Memory B cell (primary cell): ENCODE measurements at regions not wholly inside any gene's neighbourhood (a gene's known extent, or its start where the extent isn't known, plus 50 kb on each side); places are given as distances from the start of the nearest gene placed in this dataset.
"Not testable (repeated sequence)": the region's sequence is repeated elsewhere in the genome, so short reads cannot be mapped to it uniquely, and the experiment has no call there.

Experiments used
- ATAC-seq: fragments of 150-1000 bp; cut with Tn5 transposase; 2 replicates; pipeline ENCODE4 v1.10.0; 2021; ENCODE audit warnings: low read depth, mild to moderate bottlenecking, moderate library complexity
- DNase-seq, 2 donors: peaks; one replicate each; pipeline ENCODE4 v3.0.0; 2022; ENCODE audit warnings: low spot score in 2 of 2
- H3K27ac Mint-ChIP-seq: one replicate; pipeline ENCODE4 v1.8.0; 2022; ENCODE audit warnings: mild to moderate bottlenecking, moderate library complexity, mixed read lengths
- H3K27me3 Mint-ChIP-seq: one replicate; pipeline ENCODE4 v1.8.0; 2022; ENCODE audit warnings: mixed read lengths
- H3K36me3 Mint-ChIP-seq: one replicate; pipeline ENCODE4 v1.8.0; 2022; ENCODE audit warnings: mild to moderate bottlenecking, mixed read lengths
- H3K4me1 Mint-ChIP-seq: one replicate; pipeline ENCODE4 v1.8.0; 2022; ENCODE audit warnings: mixed read lengths
- H3K4me3 Mint-ChIP-seq: one replicate; pipeline ENCODE4 v1.8.0; 2022; ENCODE audit warnings: mild to moderate bottlenecking, moderate library complexity, mixed read lengths
- H3K9me3 Mint-ChIP-seq: one replicate; pipeline ENCODE4 v1.8.0; 2022; ENCODE audit warnings: mixed read lengths

GRCh38 chr13:71382285-71382684, 484.7 kb downstream of the DACH1 start:
- no peaks in the 10 kb centered on the region for H3K27me3 Mint-ChIP-seq
- no peak overlapping the region for H3K27ac Mint-ChIP-seq
- H3K36me3 Mint-ChIP-seq, result no peaks in the 10 kb centered on the region
- H3K4me3 Mint-ChIP-seq, result no peak overlapping the region
- no peaks in the 10 kb centered on the region for H3K4me1 Mint-ChIP-seq
- DNase-seq (no peak), ATAC-seq (no peak)
- peaks cover 12% of the 10 kb centered on the region for H3K9me3 Mint-ChIP-seq

GRCh38 chr13:71380191-71380590, 486.8 kb downstream of the DACH1 start:
- Mint-ChIP-seq H3K4me3 (no peak overlapping the region), H3K36me3 (no peaks in the 10 kb centered on the region), H3K27me3 (no peaks in the 10 kb centered on the region), H3K4me1 (no peaks in the 10 kb centered on the region), H3K9me3 (peaks cover 12% of the 10 kb centered on the region), H3K27ac (no peak overlapping the region)
- no peak for ATAC-seq
- DNase-seq, result no peak

- DNase-seq, result no peak
- no peak overlapping the region for H3K27ac Mint-ChIP-seq
- H3K4me3 Mint-ChIP-seq, result no peak overlapping the region
These were observed 487.8 kb downstream of the DACH1 start for GRCh38 chr13:71378961-71379905.

DNA sequence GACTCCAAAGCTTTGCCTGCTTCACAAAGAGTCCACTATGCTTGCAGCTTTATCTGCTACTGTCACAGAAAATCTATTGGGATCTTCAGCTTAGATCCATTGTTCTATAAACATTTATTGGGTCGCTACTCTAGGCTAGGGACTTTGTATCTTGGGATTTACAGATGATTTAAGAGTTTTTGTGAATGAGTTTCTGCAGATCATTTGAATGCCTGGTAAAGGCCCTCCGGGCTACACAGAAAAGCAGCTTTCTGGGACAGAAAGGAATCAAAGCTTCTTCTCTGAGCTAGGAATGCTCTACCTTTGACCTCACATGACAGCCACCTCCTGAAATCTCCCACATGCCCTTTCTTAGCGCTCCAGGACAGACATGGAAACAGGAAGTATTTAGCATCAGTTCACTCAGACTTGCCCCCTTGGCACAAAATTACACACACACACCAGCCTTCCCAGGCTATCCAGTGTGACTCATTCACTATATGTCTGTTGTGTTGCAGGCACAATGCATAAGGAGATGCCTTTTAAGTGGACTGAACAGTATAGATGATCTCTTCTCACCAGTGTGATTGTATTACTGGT, 492.4 kb downstream of the DACH1 start:
- no peaks in the 10 kb centered on the region for H3K27me3 Mint-ChIP-seq
- no peak overlapping the region for H3K27ac Mint-ChIP-seq
- H3K4me3 Mint-ChIP-seq, result no peak overlapping the region
- DNase-seq (no peak), ATAC-seq (no peak)
- no peaks in the 10 kb centered on the region for H3K36me3 Mint-ChIP-seq
- no peaks in the 10 kb centered on the region for H3K4me1 Mint-ChIP-seq
- H3K9me3 Mint-ChIP-seq, result peaks cover under 1% of the 10 kb centered on the region

More at GRCh38 chr13:71378961-71379905, 487.8 kb downstream of the DACH1 start:
- peaks cover 12% of the 10 kb centered on the region for H3K9me3 Mint-ChIP-seq
- H3K4me1 Mint-ChIP-seq, result no peaks in the 10 kb centered on the region
- no peak for ATAC-seq
- H3K36me3 Mint-ChIP-seq, result no peaks in the 10 kb centered on the region
- H3K27me3 Mint-ChIP-seq, result no peaks in the 10 kb centered on the region

DNA sequence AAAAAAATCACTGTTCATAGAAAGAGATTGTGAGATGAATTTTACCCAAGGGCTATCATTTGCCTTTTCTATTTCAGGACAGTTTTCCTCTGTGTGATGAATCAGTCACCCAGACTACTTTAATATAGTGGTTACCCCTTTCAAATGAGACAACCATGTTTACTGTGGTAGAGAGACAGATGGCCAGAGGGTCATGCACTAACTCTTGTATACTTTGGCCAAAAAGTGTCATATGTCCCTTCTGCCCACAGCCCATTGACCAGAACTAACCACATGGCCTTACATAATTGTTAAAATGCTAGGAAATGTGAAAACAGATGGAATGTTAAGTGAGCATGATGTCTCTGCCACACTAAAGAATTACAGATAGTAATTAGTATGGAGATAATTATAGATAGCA, 498.7 kb downstream of the DACH1 start:
- ATAC-seq (no peak), DNase-seq (no peak)
- H3K36me3 Mint-ChIP-seq, result no peaks in the 10 kb centered on the region
- H3K4me1 Mint-ChIP-seq, result no peaks in the 10 kb centered on the region
- H3K9me3 Mint-ChIP-seq, result peaks cover 3% of the 10 kb centered on the region
- H3K27me3 Mint-ChIP-seq, result no peaks in the 10 kb centered on the region
- no peak overlapping the region for H3K4me3 Mint-ChIP-seq
- no peak overlapping the region for H3K27ac Mint-ChIP-seq

- DNase-seq (no peak), ATAC-seq (no peak)
- Mint-ChIP-seq H3K4me3 (no peak overlapping the region), H3K27ac (no peak overlapping the region), H3K9me3 (peaks cover 8% of the 10 kb centered on the region), H3K27me3 (no peaks in the 10 kb centered on the region), H3K36me3 (no peaks in the 10 kb centered on the region), H3K4me1 (no peaks in the 10 kb centered on the region)
These were observed 507.0 kb downstream of the DACH1 start for GRCh38 chr13:71360041-71360440.

GRCh38 chr13:71359641-71360040, 507.4 kb downstream of the DACH1 start:
- Mint-ChIP-seq H3K9me3 (peaks cover 6% of the 10 kb centered on the region), H3K27me3 (no peaks in the 10 kb centered on the region), H3K27ac (no peak overlapping the region), H3K4me3 (no peak overlapping the region), H3K36me3 (no peaks in the 10 kb centered on the region), H3K4me1 (no peaks in the 10 kb centered on the region)
- DNase-seq (no peak), ATAC-seq (no peak)

DNA sequence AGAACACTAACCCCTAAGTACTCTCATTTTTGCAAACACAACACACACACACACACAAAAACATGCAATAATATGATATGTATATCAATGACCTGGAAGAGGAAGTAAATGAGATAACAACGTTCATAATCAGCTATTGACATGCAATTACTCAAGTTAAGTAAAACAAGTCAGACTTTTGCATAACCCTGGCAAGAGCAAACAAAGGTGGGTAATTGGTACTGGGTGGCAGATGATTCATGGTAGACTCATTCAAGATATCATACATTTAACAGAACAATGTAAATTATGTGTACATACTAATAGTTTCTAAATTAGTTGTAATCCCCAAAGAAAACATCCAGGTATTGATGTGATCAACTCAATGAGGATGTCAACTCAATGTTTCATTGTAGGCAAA, 508.8 kb downstream of the DACH1 start:
- Mint-ChIP-seq H3K27me3 (no peaks in the 10 kb centered on the region), H3K27ac (no peak overlapping the region), H3K4me1 (no peaks in the 10 kb centered on the region), H3K36me3 (no peaks in the 10 kb centered on the region), H3K4me3 (no peak overlapping the region), H3K9me3 (peaks cover 6% of the 10 kb centered on the region)
- DNase-seq (no peak), ATAC-seq (no peak)

GRCh38 chr13:71355010-71355409, 512.0 kb downstream of the DACH1 start:
- DNase-seq (no peak), ATAC-seq (no peak)
- no peaks in the 10 kb centered on the region for H3K27me3 Mint-ChIP-seq
- peaks cover 6% of the 10 kb centered on the region for H3K9me3 Mint-ChIP-seq
- no peak overlapping the region for H3K4me3 Mint-ChIP-seq
- H3K4me1 Mint-ChIP-seq, result no peaks in the 10 kb centered on the region
- H3K27ac Mint-ChIP-seq, result no peak overlapping the region
- H3K36me3 Mint-ChIP-seq, result no peaks in the 10 kb centered on the region

- Mint-ChIP-seq H3K4me1 (no peaks in the 10 kb centered on the region), H3K27me3 (no peaks in the 10 kb centered on the region), H3K27ac (no peak overlapping the region), H3K9me3 (peaks cover 1% of the 10 kb centered on the region), H3K36me3 (no peaks in the 10 kb centered on the region), H3K4me3 (no peak overlapping the region)
- DNase-seq (no peak), ATAC-seq (no peak)
These were observed 516.1 kb downstream of the DACH1 start for GRCh38 chr13:71350886-71351285.

- H3K36me3 Mint-ChIP-seq, H3K4me1 Mint-ChIP-seq, ATAC-seq, DNase-seq, H3K9me3 Mint-ChIP-seq, H3K27me3 Mint-ChIP-seq, H3K27ac Mint-ChIP-seq, H3K4me3 Mint-ChIP-seq: not testable (repeated sequence)
These were observed 521.1 kb downstream of the DACH1 start for GRCh38 chr13:71345856-71346255.

- H3K27me3 Mint-ChIP-seq, result no peaks in the 10 kb centered on the region
- no peak for DNase-seq
- H3K27ac Mint-ChIP-seq, result no peak overlapping the region
- peaks cover 2% of the 10 kb centered on the region for H3K9me3 Mint-ChIP-seq
- no peaks in the 10 kb centered on the region for H3K4me1 Mint-ChIP-seq
- ATAC-seq, result no peak
- no peaks in the 10 kb centered on the region for H3K36me3 Mint-ChIP-seq
- H3K4me3 Mint-ChIP-seq, result no peak overlapping the region
These were observed 527.3 kb downstream of the DACH1 start for GRCh38 chr13:71339736-71340135.

DNA sequence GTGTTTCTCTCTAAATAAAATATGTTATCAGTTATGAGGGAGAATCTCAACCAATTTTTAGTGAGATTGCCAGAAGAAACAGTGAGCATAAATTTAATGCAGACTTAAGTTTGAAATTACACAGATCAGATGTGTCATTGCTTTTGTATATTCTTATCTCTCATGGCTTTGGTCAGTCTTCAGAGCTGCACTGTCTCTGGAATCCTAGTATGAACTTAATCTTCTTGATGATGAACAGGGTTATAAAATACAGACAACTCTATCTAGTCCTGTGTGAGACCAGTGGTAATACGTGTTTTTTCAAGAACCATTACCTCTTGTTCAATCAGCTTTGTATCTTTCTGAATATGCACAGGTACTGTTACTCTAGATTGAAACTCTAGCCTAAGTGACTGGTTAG, 528.0 kb downstream of the DACH1 start:
- Mint-ChIP-seq H3K4me1 (no peaks in the 10 kb centered on the region), H3K27ac (no peak overlapping the region), H3K9me3 (peaks cover under 1% of the 10 kb centered on the region), H3K36me3 (no peaks in the 10 kb centered on the region), H3K27me3 (no peaks in the 10 kb centered on the region), H3K4me3 (no peak overlapping the region)
- no peak for ATAC-seq
- no peak for DNase-seq

DNA sequence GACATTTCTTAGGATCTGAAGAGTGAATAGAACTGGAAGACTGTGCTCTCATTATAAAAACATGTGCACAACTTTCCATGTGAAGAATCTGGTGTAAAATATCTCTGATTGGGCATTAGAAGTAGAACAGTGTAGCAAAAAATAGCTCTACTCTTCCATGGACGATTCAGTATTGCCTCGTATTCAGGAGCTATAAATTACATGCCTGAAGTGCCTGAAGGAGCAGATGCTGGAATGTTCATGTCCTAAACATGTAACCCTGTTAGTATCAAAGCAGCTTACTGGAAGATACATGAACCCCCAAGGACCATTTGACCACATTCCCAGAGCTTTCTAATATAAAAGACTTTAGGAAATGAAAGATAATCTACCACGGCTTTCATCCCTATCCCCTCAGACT, 528.9 kb downstream of the DACH1 start:
- H3K27me3 Mint-ChIP-seq, result no peaks in the 10 kb centered on the region
- no peaks in the 10 kb centered on the region for H3K4me1 Mint-ChIP-seq
- peaks cover 2% of the 10 kb centered on the region for H3K9me3 Mint-ChIP-seq
- H3K4me3 Mint-ChIP-seq, result no peak overlapping the region
- no peaks in the 10 kb centered on the region for H3K36me3 Mint-ChIP-seq
- DNase-seq (no peak), ATAC-seq (no peak)
- no peak overlapping the region for H3K27ac Mint-ChIP-seq

DNA sequence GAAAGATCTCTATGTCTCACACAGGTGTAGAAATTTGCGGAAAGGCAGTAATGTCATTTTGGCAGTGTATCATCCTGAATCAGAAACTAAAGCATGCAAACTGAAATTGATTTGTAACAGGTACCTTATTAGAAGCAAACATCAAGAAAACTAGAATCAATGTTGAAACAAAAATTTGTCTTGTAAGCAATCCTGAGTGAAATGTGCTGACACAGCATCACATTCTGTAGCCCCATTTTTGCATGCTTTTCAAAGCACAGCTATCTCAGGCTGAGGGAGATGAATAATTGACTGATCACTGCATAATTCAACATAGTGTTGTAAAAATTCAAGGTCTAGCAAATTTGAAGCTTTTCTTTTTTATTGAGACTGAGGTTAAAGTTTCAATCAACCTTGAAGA, 539.7 kb downstream of the DACH1 start:
- no peaks in the 10 kb centered on the region for H3K36me3 Mint-ChIP-seq
- DNase-seq (no peak), ATAC-seq (no peak)
- H3K27me3 Mint-ChIP-seq, result no peaks in the 10 kb centered on the region
- no peak overlapping the region for H3K27ac Mint-ChIP-seq
- no peaks in the 10 kb centered on the region for H3K4me1 Mint-ChIP-seq
- no peaks in the 10 kb centered on the region for H3K9me3 Mint-ChIP-seq
- H3K4me3 Mint-ChIP-seq, result no peak overlapping the region
